ENCODE measurements at regions not wholly inside any gene's neighbourhood (a gene's known extent, or its start where the extent isn't known, plus 50 kb on each side); places are given as distances from the start of the nearest gene placed in this dataset.

- TF ChIP-seq POLR2A (IDR thresholded peaks at IDR 0.05) (no peak), CTCF (IDR thresholded peaks at IDR 0.05 in 8 of 11, conservative IDR thresholded peaks at IDR 0.05 in 3 of 11) (no peak)
These were observed 215.4 kb upstream of the IRS2 start for GRCh38 chr13:110001670-110002275.
